CD4-positive, alpha-beta T cell treated with Interleukin-6 at 100 ng/mL for 8 hours (primary cell): ENCODE measurements at regions not wholly inside any gene's neighbourhood (a gene's known extent, or its start where the extent isn't known, plus 50 kb on each side); places are given as distances from the start of the nearest gene placed in this dataset.
"Not testable (repeated sequence)": the region's sequence is repeated elsewhere in the genome, so short reads cannot be mapped to it uniquely, and the experiment has no call there.

Experiments
- DNase-seq: peaks from one replicate; pipeline ENCODE4 v3.0.0-alpha.2; 2020; ENCODE audit warnings: mixed read lengths, low spot score

- no peak for DNase-seq
Measured at GRCh38 chr2:18311420-18312195, 248.8 kb downstream of the RDH14 start.

GRCh38 chr2:18309627-18310026 lies 250.8 kb downstream of the RDH14 start:
- no peak for DNase-seq

DNA sequence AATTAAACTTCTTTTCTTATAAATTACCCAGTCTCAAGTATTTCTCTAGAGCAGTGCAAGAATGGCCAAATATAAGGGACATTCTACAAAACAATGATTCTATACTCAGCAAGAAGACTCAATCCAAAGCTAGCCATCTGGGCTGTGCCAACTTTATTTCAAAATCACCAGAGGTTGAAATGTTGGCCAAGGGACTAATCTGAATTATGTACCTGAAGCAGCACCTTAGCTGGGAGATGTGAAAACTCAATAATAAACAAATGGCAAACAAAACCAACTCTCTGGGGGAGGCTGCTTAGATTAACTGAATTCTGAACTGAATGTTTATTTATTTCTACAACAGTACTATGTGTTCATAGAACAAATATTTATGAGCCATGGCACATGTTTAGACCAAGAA lies 251.3 kb downstream of the RDH14 start:
- no peak for DNase-seq

DNA sequence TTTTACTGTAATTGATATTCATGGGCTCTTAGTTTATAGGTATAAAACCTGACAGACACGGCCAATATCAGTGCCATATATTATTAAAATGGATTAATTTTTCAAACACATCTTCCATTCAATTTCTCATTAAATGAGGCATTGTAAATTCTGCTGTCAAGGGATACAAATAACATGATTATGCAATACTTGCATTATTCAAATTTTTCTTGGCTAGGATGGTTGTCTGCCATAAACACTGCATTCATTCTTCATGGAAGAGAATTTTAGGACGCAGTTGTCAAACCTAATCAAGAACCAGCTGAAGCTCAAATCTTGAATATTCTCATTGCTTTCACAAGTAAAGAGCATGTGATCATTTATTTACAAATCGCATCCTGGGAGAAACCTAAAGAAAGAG lies 255.6 kb downstream of the RDH14 start:
- DNase-seq = no peak

DNA sequence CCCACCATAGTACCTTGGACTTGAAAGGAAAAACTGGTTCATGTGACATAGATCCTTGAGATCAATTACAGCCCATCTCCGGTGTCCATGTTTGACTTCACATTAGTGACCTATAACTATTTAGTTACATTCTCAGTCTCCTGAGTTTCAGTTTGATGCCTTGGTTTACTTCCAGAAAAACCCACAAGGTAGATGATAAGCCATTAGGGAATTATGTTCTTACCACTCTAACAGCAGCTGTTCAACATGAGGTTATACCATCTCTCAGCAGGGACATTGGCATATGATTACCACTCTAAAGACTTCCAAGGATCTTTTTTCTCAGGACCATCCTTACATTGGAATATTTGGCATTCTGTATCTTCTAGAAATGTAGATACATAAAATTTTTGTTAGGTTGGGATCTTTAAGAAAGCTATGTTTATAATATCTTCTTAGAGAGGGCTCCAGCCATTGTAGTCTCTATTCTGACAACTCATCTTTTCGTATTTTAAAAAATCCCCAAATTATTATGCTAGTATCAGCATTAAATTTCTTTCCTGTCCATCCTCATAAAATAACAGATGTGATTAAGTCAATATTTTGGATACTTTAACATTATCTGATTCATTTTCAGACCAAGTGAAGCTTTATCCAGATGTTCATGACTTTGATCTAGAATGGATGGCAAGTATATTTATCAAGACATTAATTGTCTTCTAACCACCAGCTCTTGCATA lies 258.9 kb downstream of the RDH14 start:
- no peak for DNase-seq

GRCh38 chr2:18299423-18300212 lies 260.8 kb downstream of the RDH14 start:
- no peak for DNase-seq

DNA sequence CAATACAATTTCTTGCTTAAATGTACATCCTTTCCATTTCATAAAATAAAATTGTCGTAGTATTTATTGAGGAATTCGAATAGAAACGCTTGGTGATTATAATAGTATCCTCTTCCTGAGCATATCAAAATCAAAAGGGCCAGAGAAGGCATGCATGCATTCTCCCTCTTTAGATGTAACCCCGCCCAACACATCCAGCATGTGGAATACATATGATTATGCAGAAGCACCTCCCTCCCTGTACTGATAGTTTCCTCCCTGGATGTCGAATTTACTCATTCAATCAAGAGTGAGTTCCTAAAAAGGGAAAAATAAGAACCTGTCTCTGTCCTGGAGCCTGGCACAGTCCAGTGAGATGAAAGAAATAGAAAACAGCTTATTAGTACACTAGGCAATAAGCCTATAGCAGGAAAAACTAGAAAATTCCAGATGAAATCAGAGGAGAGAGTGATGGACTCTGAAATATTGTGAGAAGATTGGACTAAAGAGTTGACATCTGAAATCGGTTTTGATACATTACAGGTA lies 262.9 kb downstream of the RDH14 start:
- DNase-seq = no peak

DNA sequence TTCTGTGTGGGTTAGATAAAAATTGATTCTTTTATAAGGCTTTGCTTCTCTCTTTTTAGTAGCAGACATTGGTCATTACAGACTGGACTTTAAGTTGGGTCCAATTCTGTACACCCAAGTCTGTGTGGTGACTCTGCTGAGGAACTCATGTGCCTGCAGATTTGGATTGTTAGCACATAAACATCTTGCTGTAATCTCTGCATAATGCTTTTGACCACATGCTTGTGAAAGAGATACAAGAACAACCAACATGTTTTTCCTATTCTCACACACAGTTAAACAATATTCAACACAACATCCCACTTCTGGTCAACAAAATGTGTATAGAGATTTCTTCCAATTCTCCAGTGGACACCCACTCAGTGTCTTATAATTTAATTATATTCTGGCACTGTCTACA lies 270.1 kb downstream of the RDH14 start:
- no peak for DNase-seq

DNA sequence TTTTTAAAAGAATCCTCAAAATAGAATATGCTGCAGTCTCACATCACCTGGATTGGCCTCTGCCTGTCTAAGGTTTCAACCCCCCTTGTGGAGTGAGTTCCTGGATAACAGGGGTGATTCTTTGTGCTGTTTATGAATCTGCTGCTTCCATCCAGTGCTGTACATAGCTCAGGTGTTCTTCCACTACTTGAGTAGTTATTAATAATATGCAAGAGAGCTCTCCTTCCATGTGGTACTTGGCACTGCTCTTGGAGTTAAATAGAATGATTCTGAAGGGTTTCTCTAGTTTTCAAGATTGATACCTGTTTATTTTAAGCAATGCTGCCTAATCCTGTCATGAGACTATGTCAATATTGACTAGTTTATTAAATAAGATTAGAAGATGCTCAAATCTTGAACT lies 273.6 kb downstream of the RDH14 start:
- DNase-seq = no peak

DNA sequence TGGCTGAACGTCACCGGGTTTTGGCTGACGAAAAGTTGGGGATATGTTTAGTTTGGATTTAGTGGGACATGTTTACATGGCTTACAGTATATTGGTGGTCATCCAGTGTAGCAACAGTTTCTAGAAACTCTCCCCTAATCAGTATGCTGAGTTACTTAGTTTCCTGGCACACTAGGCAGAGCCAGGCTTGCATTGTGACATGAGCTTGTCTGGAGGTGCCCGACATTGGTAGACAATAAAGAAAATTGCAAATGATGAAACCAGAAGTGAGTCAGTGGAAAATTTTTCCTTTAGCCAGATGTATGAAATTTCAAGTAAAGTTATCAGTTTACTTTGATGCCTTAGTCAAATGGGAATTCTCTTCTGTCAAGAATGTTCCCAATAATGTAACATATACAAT lies 276.1 kb downstream of the RDH14 start:
- DNase-seq = no peak

GRCh38 chr2:18282026-18282425 lies 278.4 kb downstream of the RDH14 start:
- no peak for DNase-seq

- DNase-seq = no peak
Measured at GRCh38 chr2:18276583-18277075, 283.8 kb downstream of the RDH14 start.

DNA sequence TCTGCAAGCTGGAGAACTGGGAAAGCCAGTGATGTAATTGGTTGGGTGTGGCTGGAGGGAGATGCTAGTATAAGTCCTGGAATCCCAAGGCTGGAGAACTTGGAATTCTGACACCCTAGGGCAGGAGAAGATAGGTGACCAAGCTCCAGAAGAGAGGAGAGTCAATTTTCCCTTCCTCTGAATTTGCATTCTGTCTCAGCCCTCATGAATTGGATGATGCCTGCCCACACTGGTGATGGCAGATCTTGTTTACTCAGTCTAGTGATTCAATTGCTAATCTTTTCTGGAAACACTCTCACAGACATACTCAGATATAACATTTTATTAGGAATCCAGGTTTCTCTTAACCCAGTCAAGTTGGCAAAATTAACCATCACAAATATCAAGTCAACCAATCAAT lies 287.2 kb downstream of the RDH14 start:
- DNase-seq = no peak

GRCh38 chr2:18272148-18272494 lies 288.3 kb downstream of the RDH14 start:
- DNase-seq = no peak

GRCh38 chr2:18271370-18272147 lies 288.9 kb downstream of the RDH14 start:
- no peak for DNase-seq

- DNase-seq = no peak
Measured at GRCh38 chr2:18268400-18268799, 292.1 kb downstream of the RDH14 start.

GRCh38 chr2:18267501-18267900 lies 293.0 kb downstream of the RDH14 start:
- DNase-seq = no peak

DNA sequence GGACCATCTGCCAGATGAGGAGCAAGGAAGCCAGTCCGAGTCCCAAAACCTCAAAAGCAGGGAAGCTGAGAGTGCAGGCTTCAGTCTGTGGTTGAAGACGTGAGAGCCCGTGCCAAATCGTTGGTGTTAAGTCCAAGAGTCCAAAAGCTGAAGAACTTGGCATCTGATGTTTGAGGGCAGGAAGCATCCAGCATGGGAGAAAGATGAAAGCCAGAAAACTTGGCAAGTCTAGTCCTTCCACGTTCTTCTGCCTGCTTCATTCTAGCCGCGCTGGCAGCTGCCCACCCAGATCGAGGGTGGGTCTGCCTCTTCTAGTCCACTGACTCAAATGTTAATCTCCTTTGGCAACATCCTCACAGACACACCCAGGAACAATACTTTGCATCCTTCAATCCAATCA lies 293.8 kb downstream of the RDH14 start:
- not testable (repeated sequence) for DNase-seq

DNA sequence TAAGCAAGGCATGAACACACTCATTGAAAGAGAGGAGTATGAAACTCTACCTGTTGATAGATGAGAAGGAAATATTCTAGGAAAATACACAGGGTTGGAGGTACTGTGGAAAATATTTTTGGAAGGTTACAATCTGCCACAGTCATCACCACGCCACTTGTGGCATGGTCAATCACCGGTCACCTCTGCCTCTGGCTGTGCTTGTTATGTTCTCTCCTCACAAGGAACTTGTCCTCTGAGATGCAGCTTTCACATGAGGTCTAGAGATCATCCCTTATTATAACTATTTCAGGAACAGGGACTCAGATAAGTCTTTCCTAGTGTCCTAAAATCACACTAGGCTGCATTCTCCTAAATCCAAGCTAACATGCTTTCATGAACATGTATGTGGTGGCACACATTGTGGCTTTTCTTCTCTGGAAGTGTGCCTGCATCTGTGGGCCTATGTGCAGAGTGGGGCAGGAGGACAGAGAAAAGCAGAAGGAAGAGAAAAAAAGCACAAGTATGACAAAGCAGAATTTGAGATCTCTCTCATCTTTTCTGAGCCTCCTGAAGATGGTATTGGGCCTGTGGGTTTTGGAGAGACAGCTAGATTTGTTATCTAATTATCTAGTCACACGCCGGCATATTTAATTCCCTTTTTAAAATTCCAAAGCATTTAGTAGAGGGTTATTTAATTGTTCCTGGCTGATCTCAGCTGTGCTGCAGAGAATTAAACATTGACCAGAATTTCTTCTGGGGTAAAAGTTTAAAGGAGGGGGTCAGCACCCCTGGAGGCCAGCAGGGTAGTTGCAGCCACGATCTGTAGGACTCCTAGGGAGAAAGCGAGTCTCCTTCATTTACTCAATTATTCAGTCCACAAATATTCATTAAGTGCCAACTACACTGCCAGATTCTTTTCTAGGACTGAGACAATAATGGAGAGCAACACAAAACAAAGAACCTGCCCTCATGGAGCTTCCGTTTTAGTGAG lies 294.6 kb downstream of the RDH14 start:
- DNase-seq = no peak

GRCh38 chr2:18262601-18263000 lies 297.9 kb downstream of the RDH14 start:
- no peak for DNase-seq
